ENCODE measurements at regions not wholly inside any gene's neighbourhood (a gene's known extent, or its start where the extent isn't known, plus 50 kb on each side); places are given as distances from the start of the nearest gene placed in this dataset.
"Not testable (repeated sequence)": the region's sequence is repeated elsewhere in the genome, so short reads cannot be mapped to it uniquely, and the experiment has no call there.

- no peak for DNase-seq
Measured at GRCh38 chr10:29746080-29746797, 111.5 kb upstream of the SVIL start.

- DNase-seq = no peak
Measured at GRCh38 chr10:29740981-29741545, 106.3 kb upstream of the SVIL start.

DNA sequence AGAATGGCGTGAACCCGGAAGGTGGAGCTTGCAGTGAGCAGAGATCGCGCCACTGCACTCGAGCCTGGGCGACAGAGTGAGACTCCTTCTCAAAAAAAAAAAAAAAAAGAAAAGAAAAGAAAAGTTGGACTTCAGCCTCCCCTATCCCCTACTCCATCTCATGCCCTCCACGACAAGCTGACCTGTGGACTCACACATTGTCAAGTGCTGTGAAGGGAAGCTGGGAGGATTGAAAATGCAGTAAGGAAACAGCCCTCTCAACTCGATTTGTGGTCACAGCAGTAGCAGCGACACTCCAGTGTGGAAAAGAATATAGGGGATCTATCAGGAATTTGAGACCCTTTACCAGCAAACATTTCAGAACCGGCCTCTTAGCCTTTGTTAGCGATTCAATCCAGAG, 103.6 kb upstream of the SVIL start:
- DNase-seq = no peak

- DNase-seq = no peak
Measured at GRCh38 chr10:29737074-29737593, 102.4 kb upstream of the SVIL start.

DNA sequence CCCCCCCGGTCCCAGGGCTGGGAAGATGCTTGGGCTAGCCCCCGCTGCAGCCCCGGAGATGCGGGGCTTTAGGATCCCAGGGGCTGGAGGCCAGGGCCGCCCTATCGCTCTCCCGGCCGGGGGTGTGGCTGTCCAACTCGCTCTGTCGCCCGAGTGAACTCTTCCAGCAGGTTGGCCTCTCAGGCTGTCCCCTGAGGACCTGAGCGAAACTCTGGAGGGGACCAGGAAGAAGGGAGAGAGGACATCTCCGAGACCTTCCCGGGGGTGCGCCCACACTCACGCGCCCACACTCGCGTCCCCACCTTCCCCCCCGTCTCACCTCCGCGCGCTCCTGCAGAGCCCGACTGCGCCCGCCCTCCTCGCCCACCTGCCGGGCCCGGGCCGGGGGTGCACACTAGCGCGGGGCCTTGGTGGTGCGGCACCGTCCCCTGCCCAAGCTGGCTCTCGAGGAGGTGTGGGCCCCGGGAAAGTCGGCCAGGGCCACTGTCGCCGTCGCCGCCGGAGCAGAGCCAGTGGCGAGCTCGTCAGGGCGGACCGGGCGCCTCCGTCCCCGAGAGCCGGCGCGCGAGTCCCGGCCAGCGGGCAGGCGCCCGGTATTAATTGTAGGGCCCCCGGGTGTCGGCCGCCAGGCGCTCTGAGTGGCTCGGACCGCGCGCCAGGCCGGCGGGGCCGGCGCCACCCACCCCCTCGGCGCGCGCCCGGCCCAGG, 101.7 kb upstream of the SVIL start:
- peak; percentile 74 for DNase-seq

DNA sequence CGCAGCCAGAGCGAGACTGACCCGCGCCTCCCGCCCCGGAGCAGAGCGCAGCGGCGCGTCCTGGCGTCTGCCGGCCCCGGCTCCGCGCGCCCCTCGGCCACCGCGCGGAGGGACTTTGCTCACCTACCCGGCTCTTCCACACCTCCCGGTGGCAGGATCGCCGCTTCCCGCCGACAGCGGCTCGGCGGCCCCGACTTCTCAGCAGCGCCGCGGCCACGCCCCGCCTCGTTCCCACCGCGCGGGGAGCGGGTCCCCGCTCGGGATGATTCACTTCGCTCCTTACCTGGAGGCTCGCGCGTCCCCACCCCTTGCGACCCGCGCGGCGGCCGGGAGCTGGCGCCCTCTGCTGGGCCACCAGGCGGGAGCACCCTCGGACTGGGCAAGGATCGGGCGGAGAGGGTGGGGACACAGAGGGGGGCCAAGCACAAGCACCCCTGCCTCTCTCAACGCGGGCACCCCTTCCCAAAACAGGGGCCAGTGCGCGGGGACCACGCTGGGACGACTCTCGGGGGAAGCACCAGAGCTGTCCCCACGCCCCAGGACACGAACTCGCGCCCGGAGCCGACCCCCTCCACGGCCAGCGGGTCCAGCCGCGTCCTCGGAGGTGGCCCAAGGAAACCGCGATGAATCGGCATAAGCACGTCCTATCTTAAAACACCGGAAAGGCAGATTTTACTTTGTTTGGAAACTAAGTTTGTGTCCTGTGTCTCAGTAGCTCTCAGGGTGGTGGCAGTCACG, 101.0 kb upstream of the SVIL start:
- peak; percentile 70 for DNase-seq

- peak; percentile 85 for DNase-seq
Measured at GRCh38 chr10:29734962-29735627, 100.3 kb upstream of the SVIL start.

DNA sequence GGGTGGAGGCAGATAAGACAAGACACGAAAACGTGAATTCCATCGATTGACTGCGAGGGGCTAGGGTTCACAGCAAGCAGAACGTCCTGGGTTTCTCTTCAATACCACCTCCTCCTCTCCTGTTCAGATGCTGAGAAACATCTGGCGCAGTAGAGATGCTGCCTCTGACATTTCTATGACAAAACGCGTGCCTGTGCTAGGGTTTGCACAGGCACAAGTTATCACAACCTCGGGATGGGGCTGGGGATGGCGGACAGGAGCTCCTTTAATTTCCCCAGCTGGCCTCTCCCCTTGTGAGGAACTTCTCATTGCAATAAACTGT, 99.8 kb upstream of the SVIL start:
- no peak for DNase-seq

GRCh38 chr10:29733323-29733722, 98.6 kb upstream of the SVIL start:
- DNase-seq = no peak

GRCh38 chr10:29732918-29733317, 98.1 kb upstream of the SVIL start:
- no peak for DNase-seq

GRCh38 chr10:29731760-29732159, 97.0 kb upstream of the SVIL start:
- no peak for DNase-seq

DNA sequence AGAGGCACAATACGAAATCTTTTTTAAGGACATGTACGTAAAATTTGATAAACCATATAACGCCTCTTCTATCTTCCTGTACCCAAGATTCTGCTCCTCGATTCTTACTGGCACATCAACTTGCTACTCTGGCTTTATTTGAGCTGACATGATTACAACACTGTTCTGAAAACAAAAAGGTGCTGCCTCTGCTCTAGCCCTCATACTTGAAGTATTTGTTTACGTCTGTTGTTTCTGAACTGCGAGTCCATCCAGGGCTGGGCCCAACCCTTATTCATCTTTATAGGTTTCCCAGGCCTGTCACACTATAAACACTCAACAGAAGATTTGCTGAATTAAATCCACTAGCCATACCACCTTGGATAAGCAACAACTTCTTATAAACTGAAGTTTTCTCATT, 96.2 kb upstream of the SVIL start:
- no peak for DNase-seq

DNA sequence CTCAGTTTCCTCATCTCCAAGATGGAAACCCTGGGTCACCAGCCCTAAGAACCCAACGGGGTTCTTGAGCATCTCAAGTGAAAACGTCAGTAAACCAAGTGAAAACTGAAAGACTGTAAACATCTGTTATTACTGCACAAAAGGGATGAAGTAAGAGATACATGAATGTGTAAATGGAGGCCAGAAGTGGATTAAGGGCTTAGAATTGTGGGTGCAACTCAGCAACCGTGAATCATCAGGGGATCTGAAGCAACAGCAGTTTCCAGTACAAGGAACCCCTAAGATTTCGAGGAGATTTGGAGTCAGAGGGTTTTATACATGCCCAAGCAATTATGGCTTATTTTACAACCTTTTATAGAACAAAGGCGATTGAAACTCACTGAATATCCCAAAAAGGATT, 95.7 kb upstream of the SVIL start:
- DNase-seq = no peak

DNA sequence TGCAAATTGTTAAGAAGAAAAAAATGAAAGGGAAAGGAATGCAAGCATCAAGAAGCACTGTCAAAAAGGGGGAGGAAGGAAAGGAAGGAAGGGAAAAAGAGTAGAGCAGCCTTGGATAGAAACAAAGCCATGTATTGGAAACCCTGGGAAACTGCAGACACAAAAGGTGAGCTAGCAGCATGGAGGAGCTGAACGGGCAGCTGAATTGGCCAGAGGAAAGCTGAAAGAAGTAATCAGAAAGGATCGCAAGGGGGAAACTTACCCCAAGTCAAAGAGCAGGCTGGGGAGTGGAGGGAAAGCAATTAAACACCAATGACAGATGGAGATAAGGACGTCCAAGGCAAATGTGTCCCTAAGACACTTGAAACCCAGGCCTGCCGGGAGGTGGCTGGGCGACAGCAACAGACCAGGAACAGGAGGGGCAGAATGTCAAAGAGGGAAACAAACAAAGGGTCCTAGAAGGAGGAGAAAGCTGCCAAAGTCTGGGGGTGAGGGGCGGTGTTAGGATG, 93.8 kb upstream of the SVIL start:
- no peak for DNase-seq

- DNase-seq = not testable (repeated sequence)
Measured at GRCh38 chr10:29725927-29726326, 91.2 kb upstream of the SVIL start.

GRCh38 chr10:29725133-29725720, 90.5 kb upstream of the SVIL start:
- DNase-seq = peak; percentile 62

DNA sequence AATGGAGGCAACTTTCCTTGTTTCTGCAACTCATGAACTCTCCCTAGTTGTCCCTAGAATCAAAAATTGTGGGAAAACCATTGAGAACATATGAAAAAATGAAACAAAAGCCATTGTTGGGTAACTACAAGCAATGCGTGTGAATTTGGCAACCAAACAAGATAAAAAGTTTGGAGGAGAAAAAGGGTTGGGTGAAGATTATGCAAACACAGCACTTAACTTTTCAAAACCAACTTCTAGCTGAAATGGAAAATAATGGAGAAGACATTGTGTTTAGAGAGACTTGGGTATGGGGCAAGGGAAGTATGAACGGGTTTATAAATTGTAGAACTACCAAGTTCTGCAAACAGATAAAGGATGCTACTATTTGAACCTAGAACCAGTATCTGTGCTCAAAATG, 89.0 kb upstream of the SVIL start:
- peak; percentile 50 for DNase-seq

DNA sequence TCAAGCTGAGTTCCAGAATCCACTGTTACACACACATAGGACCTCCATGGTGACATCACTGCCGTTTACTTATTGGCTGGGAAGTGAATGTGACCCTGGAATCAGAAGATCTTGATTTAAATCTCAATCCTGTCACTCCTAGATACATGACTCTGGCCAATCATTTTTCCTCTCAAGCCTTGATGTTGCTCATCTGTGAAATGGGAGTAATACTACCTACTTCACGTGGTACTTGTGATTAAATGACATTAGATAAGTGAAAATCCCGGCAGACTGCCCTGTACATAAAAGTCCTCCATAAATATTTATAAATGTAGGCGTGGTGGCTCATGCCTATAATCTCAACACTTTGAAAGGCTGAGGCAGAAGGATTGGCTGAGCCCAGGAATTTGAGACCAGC, 88.0 kb upstream of the SVIL start:
- no peak for DNase-seq

DNA sequence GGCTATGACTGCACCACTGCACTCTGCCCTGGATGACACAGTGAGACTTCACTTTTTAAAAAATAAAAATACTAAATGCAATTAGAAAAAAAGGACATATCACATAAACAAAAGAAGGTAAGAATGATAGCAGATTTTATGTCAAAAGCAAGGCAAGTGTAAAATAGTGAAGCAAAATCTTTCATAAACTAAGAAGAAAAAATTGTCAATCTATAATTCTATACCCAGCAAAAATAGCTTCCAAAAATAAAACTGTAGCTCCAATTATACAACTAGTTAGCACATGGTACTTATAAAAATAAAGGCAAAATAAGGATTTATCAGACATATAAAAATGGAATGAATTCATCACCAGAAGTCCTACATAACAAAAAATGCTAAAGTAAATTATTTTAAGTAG, 85.4 kb upstream of the SVIL start:
- DNase-seq = no peak

DNA sequence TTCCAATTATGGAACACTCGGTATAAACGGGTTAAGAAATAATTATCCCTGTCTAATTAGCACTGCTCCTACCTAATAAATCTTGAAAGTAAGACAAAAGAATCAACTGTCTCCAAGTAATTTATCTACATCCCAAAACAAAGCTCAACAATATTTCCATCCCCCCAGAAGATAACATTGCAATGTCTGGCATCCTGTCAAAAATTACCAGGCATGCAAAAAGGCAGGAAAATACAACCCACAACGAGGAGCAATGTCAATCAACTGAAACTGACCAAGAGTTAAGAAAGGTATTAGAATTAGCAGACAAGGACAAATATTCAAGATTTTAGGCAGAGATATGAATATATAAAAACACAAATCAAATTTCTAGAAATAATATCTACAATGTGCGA, 84.5 kb upstream of the SVIL start:
- DNase-seq = no peak

DNA sequence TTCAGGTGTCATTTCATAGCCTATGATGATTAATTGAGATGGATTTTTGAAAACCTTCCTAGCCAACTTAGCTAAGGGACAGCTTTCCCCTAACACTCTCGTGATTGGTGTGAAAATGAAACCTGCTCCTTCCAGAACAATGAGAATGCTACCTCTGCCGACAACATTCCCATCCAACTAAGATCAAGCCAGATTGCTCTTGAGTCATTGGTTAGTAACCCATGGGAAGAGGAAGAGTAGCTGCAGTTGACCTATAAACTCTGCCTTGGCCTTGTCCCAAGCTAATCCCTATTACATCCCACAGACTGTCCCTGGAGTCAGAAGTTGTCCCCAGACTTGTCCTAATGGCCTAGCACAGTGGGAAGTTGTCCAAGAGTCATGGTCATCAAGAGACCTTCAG, 80.5 kb upstream of the SVIL start:
- DNase-seq = no peak

DNA sequence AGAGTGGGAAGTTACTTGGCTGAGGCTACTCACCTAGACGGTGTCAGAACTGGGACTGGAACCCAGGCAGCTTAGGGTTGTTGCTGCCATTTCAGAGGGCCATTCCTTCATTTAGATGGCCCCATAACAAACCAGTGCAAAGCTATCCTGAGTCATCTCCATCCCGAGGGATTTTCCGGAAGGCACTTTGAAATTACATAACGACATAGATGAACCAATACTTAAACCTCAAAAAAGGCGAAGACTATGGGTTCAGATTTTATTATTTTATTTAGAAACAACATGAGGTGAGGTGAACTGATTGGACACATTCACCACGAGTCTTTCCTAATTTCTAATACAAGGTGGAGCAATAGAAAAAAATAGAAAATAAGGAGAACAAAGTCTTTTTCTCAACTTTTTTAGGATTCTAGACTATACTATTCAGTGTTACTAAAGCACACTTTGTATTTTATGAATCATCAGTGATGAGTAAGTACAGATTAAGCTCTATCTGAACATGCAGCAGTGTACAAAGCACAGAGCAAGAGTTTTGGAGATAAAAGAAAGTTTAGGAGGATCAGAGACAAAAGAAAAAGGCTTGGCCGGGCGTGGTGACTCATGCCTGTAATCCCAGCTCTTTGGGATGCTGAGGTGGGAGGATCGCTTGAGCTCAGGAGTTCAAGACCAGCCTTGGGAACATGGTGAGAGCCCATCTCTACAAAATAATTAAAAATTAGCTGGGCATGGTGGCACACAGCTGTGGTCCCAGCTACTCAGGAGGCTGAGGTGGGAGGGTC, 79.5 kb upstream of the SVIL start:
- DNase-seq = no peak

Measured in inflammatory macrophage treated with lipopolysaccharide for 4 hours (primary cell).